Vagina (tissue), 2 donors: ENCODE measurements at regions not wholly inside any gene's neighbourhood (a gene's known extent, or its start where the extent isn't known, plus 50 kb on each side); places are given as distances from the start of the nearest gene placed in this dataset.
A peak's percentile ranks its signal among the peaks of the same experiment; 100 is the strongest.

ENCODE experiments used
- DNase-seq, 2 donors: peaks; one replicate each; pipeline ENCODE4 v3.0.0-alpha.2; 2017; ENCODE audit errors: extremely low spot score in 2 of 2
- H3K27ac ChIP-seq: fragments of 200-600 bp; sonication (generic); one replicate; pipeline ENCODE4 v1.5.1; 2019
- H3K27me3 ChIP-seq: fragments of 200-600 bp; sonication (generic); one replicate; pipeline ENCODE4 v1.5.1; 2019
- H3K36me3 ChIP-seq, 2 donors: fragments of 200-600 bp; sonication (generic); one replicate each; pipeline ENCODE4 v1.5.1; 2017 to 2019
- H3K4me1 ChIP-seq: fragments of 200-600 bp; sonication (generic); one replicate; pipeline ENCODE4 v1.5.1; 2019
- H3K4me3 ChIP-seq, 2 donors: fragments of 200-600 bp; sonication (generic); 1 replicate in 1 of 2; 2 replicates in 1 of 2; pipeline ENCODE4 v1.5.1; 2016 to 2019
- H3K9me3 ChIP-seq: fragments of 200-600 bp; sonication (generic); one replicate; pipeline ENCODE4 v1.5.1; 2019
- CTCF ChIP-seq, 3 experiments: fragments of 450-650 bp in 2 of 3; fragments of 200-600 bp in 1 of 3; sonication (generic) in 1 of 3; IDR thresholded peaks; one replicate each; pipeline ENCODE4 v1.5.1; 2017 to 2019; ENCODE audit warnings: antibody characterized with exemption in 3 of 3, mild to moderate bottlenecking in 2 of 3, moderate library complexity in 2 of 3
- POLR2A ChIP-seq, 2 donors: fragments of 450-650 bp; IDR thresholded peaks; one replicate each; pipeline ENCODE4 v1.6.1; 2017; ENCODE audit warnings: antibody characterized with exemption in 2 of 2, mild to moderate bottlenecking in 2 of 2, moderate library complexity in 2 of 2
- POLR2AphosphoS5 ChIP-seq, 2 donors: sonication (generic); formaldehyde crosslinking; IDR thresholded peaks; one replicate each; pipeline ENCODE4 v1.9.0; 2017; ENCODE audit warnings: antibody characterized with exemption in 2 of 2, mild to moderate bottlenecking in 2 of 2, low read depth in 1 of 2; ENCODE audit not compliant: insufficient read depth in 1 of 2
- intact Hi-C: fragments of 100-400 bp; cut with DNase I; formaldehyde crosslinking; loops from one replicate; pipeline ENCODE4 v1.15.1; 2023

- Histone ChIP-seq H3K27ac (no peak overlapping the region), H3K27me3 (no peaks in the 10 kb centered on the region), H3K4me1 (peaks cover 10% of the 10 kb centered on the region), H3K9me3 (no peaks in the 10 kb centered on the region), H3K36me3 (no peaks in the 10 kb centered on the region), H3K4me3 (no peak overlapping the region)
- TF ChIP-seq CTCF (IDR thresholded peaks at IDR 0.05) = no peak
- TF ChIP-seq POLR2A (IDR thresholded peaks at IDR 0.05) = no peak
- TF ChIP-seq POLR2AphosphoS5 (IDR thresholded peaks at IDR 0.05; ENCODE audit: insufficient read depth in 1 of 2, low read depth in 1 of 2) = peak in 1 of 2 donors; percentile 47
- intact Hi-C loops = no loop called here
- no peak for DNase-seq
Observed at GRCh38 chr7:117961235-117961634, 88.0 kb upstream of the CTTNBP2 start.

GRCh38 chr7:117962366-117962994 is 89.2 kb upstream of the CTTNBP2 start:
- intact Hi-C loops = no loop called here
- Histone ChIP-seq H3K36me3 (no peaks in the 10 kb centered on the region), H3K4me1 (peaks cover 10% of the 10 kb centered on the region), H3K9me3 (no peaks in the 10 kb centered on the region), H3K27me3 (no peaks in the 10 kb centered on the region), H3K4me3 (no peak overlapping the region), H3K27ac (no peak overlapping the region)
- no peak for DNase-seq
- no peak for TF ChIP-seq POLR2AphosphoS5 (IDR thresholded peaks at IDR 0.05; ENCODE audit: insufficient read depth in 1 of 2, low read depth in 1 of 2)
- no peak for TF ChIP-seq POLR2A (IDR thresholded peaks at IDR 0.05)
- no peak for TF ChIP-seq CTCF (IDR thresholded peaks at IDR 0.05)

- DNase-seq = no peak
- Histone ChIP-seq H3K27ac (no peak overlapping the region), H3K27me3 (no peaks in the 10 kb centered on the region), H3K9me3 (no peaks in the 10 kb centered on the region), H3K4me3 (no peak overlapping the region), H3K36me3 (no peaks in the 10 kb centered on the region), H3K4me1 (peaks cover 10% of the 10 kb centered on the region)
- intact Hi-C loops = no loop called here
- TF ChIP-seq CTCF (IDR thresholded peaks at IDR 0.05) = no peak
- no peak for TF ChIP-seq POLR2AphosphoS5 (IDR thresholded peaks at IDR 0.05; ENCODE audit: insufficient read depth in 1 of 2, low read depth in 1 of 2)
- TF ChIP-seq POLR2A (IDR thresholded peaks at IDR 0.05) = no peak
Observed at GRCh38 chr7:117963264-117964197, 90.3 kb upstream of the CTTNBP2 start.

GRCh38 chr7:117970801-117971200 is 97.6 kb upstream of the CTTNBP2 start:
- no peaks in the 10 kb centered on the region for H3K9me3 ChIP-seq
- H3K4me1 ChIP-seq = no peaks in the 10 kb centered on the region
- H3K27ac ChIP-seq = no peak overlapping the region
- H3K27me3 ChIP-seq = no peaks in the 10 kb centered on the region
- TF ChIP-seq POLR2AphosphoS5 (IDR thresholded peaks at IDR 0.05; ENCODE audit: insufficient read depth in 1 of 2, low read depth in 1 of 2) (no peak), CTCF (IDR thresholded peaks at IDR 0.05) (no peak), POLR2A (IDR thresholded peaks at IDR 0.05) (no peak)
- no peak for DNase-seq
- H3K4me3 ChIP-seq = no peak overlapping the region
- intact Hi-C loops = no loop called here
- no peaks in the 10 kb centered on the region for H3K36me3 ChIP-seq
